Neural cell (in vitro differentiated cells): ENCODE measurements at regions not wholly inside any gene's neighbourhood (a gene's known extent, or its start where the extent isn't known, plus 50 kb on each side); places are given as distances from the start of the nearest gene placed in this dataset.

Experiments
- H2AFZ ChIP-seq: fragments of 200-600, 300-800 bp; sonication (generic), shearing (Covaris generic); 2 replicates; pipeline ENCODE4 v1.6.0; 2014; ENCODE audit warnings: low read depth, mild to moderate bottlenecking, antibody characterized with exemption, low read length, moderate library complexity
- H3F3A ChIP-seq: fragments of 200-600 bp; shearing (Covaris generic); 2 replicates; pipeline ENCODE4 v1.6.1; 2016; ENCODE audit warnings: mild to moderate bottlenecking, moderate library complexity, mixed read lengths, antibody characterized with exemption, low read length; ENCODE audit not compliant: insufficient read depth, poor library complexity, severe bottlenecking
- H3K27ac ChIP-seq: fragments of 200-600, 300-800 bp; sonication (generic), shearing (Covaris generic); 2 replicates; pipeline ENCODE4 v1.5.1; 2014; ENCODE audit warnings: mild to moderate bottlenecking, low read length, moderate library complexity
- H3K27me3 ChIP-seq: fragments of 300-800, 200-600 bp; sonication (generic), shearing (Covaris generic); 2 replicates; pipeline ENCODE4 v1.6.0; 2014; ENCODE audit warnings: mild to moderate bottlenecking, low read depth, low read length, moderate library complexity; ENCODE audit not compliant: insufficient read depth
- H3K36me3 ChIP-seq: fragments of 300-800, 200-600 bp; sonication (generic), shearing (Covaris generic); 2 replicates; pipeline ENCODE4 v1.5.1; 2014; ENCODE audit warnings: mild to moderate bottlenecking, antibody characterized with exemption, low read length, moderate library complexity; ENCODE audit not compliant: insufficient read depth
- H3K4me2 ChIP-seq: fragments of 300-800, 200-600 bp; sonication (generic), shearing (Covaris generic); 2 replicates; pipeline ENCODE4 v1.6.0; 2014; ENCODE audit warnings: mild to moderate bottlenecking, low read length
- H3K4me3 ChIP-seq: fragments of 300-800, 200-600 bp; sonication (generic), shearing (Covaris generic); 2 replicates; pipeline ENCODE4 v1.5.1; 2014; ENCODE audit warnings: mild to moderate bottlenecking, low read length, moderate library complexity
- H3K79me2 ChIP-seq: fragments of 200-600 bp; shearing (Covaris generic); replicated peaks from 2 replicates; pipeline ENCODE4 v1.6.0; 2014; ENCODE audit warnings: mild to moderate bottlenecking, low read length, moderate library complexity; ENCODE audit not compliant: insufficient read depth
- H3K9ac ChIP-seq: fragments of 300-800, 200-600 bp; sonication (generic), shearing (Covaris generic); 2 replicates; pipeline ENCODE4 v1.6.1; 2016; ENCODE audit warnings: mild to moderate bottlenecking, low read length, mixed read lengths
- H3K9me2 ChIP-seq: fragments of 200-600 bp; shearing (Covaris generic); 2 replicates; pipeline ENCODE4 v1.6.1; 2016; ENCODE audit warnings: mild to moderate bottlenecking, low read length, mixed read lengths; ENCODE audit not compliant: insufficient read depth
- H3K9me3 ChIP-seq: fragments of 200-600, 300-800 bp; sonication (generic), shearing (Covaris generic); 2 replicates; pipeline ENCODE4 v1.6.1; 2016; ENCODE audit warnings: mild to moderate bottlenecking, mixed run types, low read length, moderate library complexity, mixed read lengths
- H4K20me1 ChIP-seq: fragments of 200-600 bp; shearing (Covaris generic); 2 replicates; pipeline ENCODE4 v1.6.1; 2016; ENCODE audit warnings: mild to moderate bottlenecking, mixed run types; ENCODE audit not compliant: insufficient read depth
- CTCF ChIP-seq: fragments of 450-650 bp; IDR thresholded peaks from 2 replicates; pipeline ENCODE4 v1.5.1; 2014; ENCODE audit warnings: antibody characterized with exemption, mild to moderate bottlenecking, moderate library complexity; ENCODE audit not compliant: poor library complexity, severe bottlenecking
- EP300 ChIP-seq: fragments of 450-650 bp; conservative IDR thresholded peaks from 2 replicates; pipeline ENCODE4 v1.6.1; 2014; ENCODE audit warnings: antibody characterized with exemption, mild to moderate bottlenecking, moderate library complexity; ENCODE audit not compliant: poor library complexity, severe bottlenecking
- EZH2 ChIP-seq: fragments of 200-600, 300-800 bp; shearing (Covaris generic), sonication (generic); IDR thresholded peaks from 2 replicates; pipeline ENCODE4 v1.6.1; 2014; ENCODE audit warnings: antibody characterized with exemption, low read length, borderline replicate concordance, mild to moderate bottlenecking; ENCODE audit not compliant: insufficient read depth, poor library complexity, severe bottlenecking
- MXI1 ChIP-seq: fragments of 450-650 bp; conservative IDR thresholded peaks from 2 replicates; pipeline ENCODE4 v1.6.1; 2014; ENCODE audit warnings: antibody characterized with exemption, mild to moderate bottlenecking; ENCODE audit not compliant: poor library complexity, severe bottlenecking
- POLR2AphosphoS5 ChIP-seq: IDR thresholded peaks from 2 replicates; pipeline ENCODE4 v1.6.1; 2012
- RAD21 ChIP-seq: fragments of 450-650 bp; conservative IDR thresholded peaks from 2 replicates; pipeline ENCODE4 v1.6.1; 2014; ENCODE audit warnings: antibody characterized with exemption, mild to moderate bottlenecking, moderate library complexity
- REST ChIP-seq: IDR thresholded peaks from 2 replicates; pipeline ENCODE4 v1.6.1; 2012; ENCODE audit warnings: borderline replicate concordance
- SMC3 ChIP-seq: fragments of 450-650 bp; conservative IDR thresholded peaks from 2 replicates; pipeline ENCODE4 v1.6.1; 2014; ENCODE audit warnings: antibody characterized with exemption, mild to moderate bottlenecking, moderate library complexity; ENCODE audit not compliant: poor library complexity
- TAF1 ChIP-seq: IDR thresholded peaks from 2 replicates; pipeline ENCODE4 v1.6.1; 2012; ENCODE audit warnings: low read depth

GRCh38 chr3:29090912-29091597 is 189.8 kb upstream of the RBMS3 start:
- Histone ChIP-seq H3K36me3 (no peaks in the 10 kb centered on the region), H3K4me2 (no peak overlapping the region), H2AFZ (no peak overlapping the region), H3F3A (no peaks in the 10 kb centered on the region), H4K20me1 (no peaks in the 10 kb centered on the region), H3K27me3 (no peaks in the 10 kb centered on the region), H3K9ac (no peak overlapping the region), H3K4me3 (no peak overlapping the region), H3K9me3 (no peaks in the 10 kb centered on the region), H3K9me2 (no peaks in the 10 kb centered on the region), H3K79me2 (no peaks in the 10 kb centered on the region), H3K27ac (no peak overlapping the region)
- TF ChIP-seq TAF1 (no peak), REST (no peak), RAD21 (no peak), MXI1 (no peak), CTCF (no peak), EP300 (no peak), POLR2AphosphoS5 (no peak), SMC3 (no peak), EZH2 (no peak)

- Histone ChIP-seq H3K4me3 (no peak overlapping the region), H3K79me2 (no peaks in the 10 kb centered on the region), H3K9me2 (no peaks in the 10 kb centered on the region), H3K9me3 (no peaks in the 10 kb centered on the region), H4K20me1 (no peaks in the 10 kb centered on the region), H2AFZ (no peak overlapping the region), H3K36me3 (no peaks in the 10 kb centered on the region), H3K9ac (no peak overlapping the region), H3K4me2 (no peak overlapping the region), H3F3A (no peaks in the 10 kb centered on the region), H3K27me3 (no peaks in the 10 kb centered on the region), H3K27ac (no peak overlapping the region)
- no peak for TF ChIP-seq EZH2
- no peak for TF ChIP-seq TAF1
- no peak for TF ChIP-seq REST
- no peak for TF ChIP-seq EP300
- no peak for TF ChIP-seq RAD21
- TF ChIP-seq POLR2AphosphoS5: no peak
- no peak for TF ChIP-seq MXI1
- no peak for TF ChIP-seq SMC3
- no peak for TF ChIP-seq CTCF
These were observed 189.2 kb upstream of the RBMS3 start for GRCh38 chr3:29091599-29092189.
